Mesendoderm (in vitro differentiated cells): ENCODE measurements at regions not wholly inside any gene's neighbourhood (a gene's known extent, or its start where the extent isn't known, plus 50 kb on each side); places are given as distances from the start of the nearest gene placed in this dataset.

Source experiments
- DNase-seq: peaks from one replicate; pipeline ENCODE4 v3.0.0; 2013
- H2AK5ac ChIP-seq: 2 replicates; pipeline ENCODE4 v1.6.1; 2013; ENCODE audit warnings: low read length, inconsistent platforms
- H2BK120ac ChIP-seq: 2 replicates; pipeline ENCODE4 v1.6.1; 2013; ENCODE audit warnings: low read depth, mild to moderate bottlenecking, low read length, moderate library complexity, mixed read lengths
- H2BK15ac ChIP-seq: replicated peaks from 2 replicates; pipeline ENCODE4 v1.6.1; 2013; ENCODE audit warnings: low read depth, mild to moderate bottlenecking, moderate library complexity
- H2BK5ac ChIP-seq: 2 replicates; pipeline ENCODE4 v1.6.1; 2013; ENCODE audit warnings: low read length, inconsistent platforms
- H3K18ac ChIP-seq: 2 replicates; pipeline ENCODE4 v1.6.1; 2013; ENCODE audit warnings: mild to moderate bottlenecking, low read length, mixed read lengths
- H3K23ac ChIP-seq: one replicate; pipeline ENCODE4 v1.6.1; 2013; ENCODE audit warnings: low read length
- H3K27ac ChIP-seq: 2 replicates; pipeline ENCODE4 v1.5.1; 2013; ENCODE audit warnings: low read depth, mild to moderate bottlenecking, inconsistent platforms, low read length, moderate library complexity
- H3K27me3 ChIP-seq: 2 replicates; pipeline ENCODE4 v1.6.1; 2013; ENCODE audit warnings: low read length, control low read depth, mild to moderate bottlenecking, inconsistent platforms; ENCODE audit not compliant: insufficient read depth, poor library complexity
- H3K36me3 ChIP-seq: 2 replicates; pipeline ENCODE4 v1.6.1; 2013; ENCODE audit warnings: low read length, inconsistent platforms; ENCODE audit not compliant: control insufficient read depth, insufficient read depth
- H3K4ac ChIP-seq: one replicate; pipeline ENCODE4 v1.6.1; 2013; ENCODE audit warnings: low read depth, mild to moderate bottlenecking, low read length, moderate library complexity
- H3K4me1 ChIP-seq: 2 replicates; pipeline ENCODE4 v1.6.1; 2013; ENCODE audit warnings: low read depth, low read length, inconsistent platforms; ENCODE audit not compliant: control insufficient read depth
- H3K4me2 ChIP-seq: 2 replicates; pipeline ENCODE4 v1.6.1; 2013; ENCODE audit warnings: low read length
- H3K4me3 ChIP-seq: 2 replicates; pipeline ENCODE4 v1.5.1; 2013; ENCODE audit warnings: mild to moderate bottlenecking, low read length
- H3K56ac ChIP-seq: one replicate; pipeline ENCODE4 v1.6.1; 2013; ENCODE audit warnings: low read length
- H3K79me1 ChIP-seq: 2 replicates; pipeline ENCODE4 v1.6.1; 2013; ENCODE audit warnings: low read length, inconsistent platforms
- H3K79me2 ChIP-seq: 2 replicates; pipeline ENCODE4 v1.6.1; 2013; ENCODE audit warnings: mild to moderate bottlenecking, low read length; ENCODE audit not compliant: control insufficient read depth, insufficient read depth
- H3K9ac ChIP-seq: 2 replicates; pipeline ENCODE4 v1.6.1; 2013; ENCODE audit warnings: low read length, inconsistent platforms
- H4K5ac ChIP-seq: one replicate; pipeline ENCODE4 v1.6.1; 2013; ENCODE audit warnings: low read length
- H4K8ac ChIP-seq: one replicate; pipeline ENCODE4 v1.6.1; 2013; ENCODE audit warnings: low read depth, mild to moderate bottlenecking, control low read depth, low read length, moderate library complexity
- WGBS: extraction: QIAGEN DNeasy Blood & Tissue Kit; methylation state at CpG from one replicate; pipeline ENCODE4 v1.1.7; 2013; ENCODE audit warnings: low lambda C conversion rate, missing lambda C conversion rate; ENCODE audit not compliant: insufficient coverage; ENCODE audit errors: extremely low coverage; 5-methylcytosine and 5-hydroxymethylcytosine counted together

DNA sequence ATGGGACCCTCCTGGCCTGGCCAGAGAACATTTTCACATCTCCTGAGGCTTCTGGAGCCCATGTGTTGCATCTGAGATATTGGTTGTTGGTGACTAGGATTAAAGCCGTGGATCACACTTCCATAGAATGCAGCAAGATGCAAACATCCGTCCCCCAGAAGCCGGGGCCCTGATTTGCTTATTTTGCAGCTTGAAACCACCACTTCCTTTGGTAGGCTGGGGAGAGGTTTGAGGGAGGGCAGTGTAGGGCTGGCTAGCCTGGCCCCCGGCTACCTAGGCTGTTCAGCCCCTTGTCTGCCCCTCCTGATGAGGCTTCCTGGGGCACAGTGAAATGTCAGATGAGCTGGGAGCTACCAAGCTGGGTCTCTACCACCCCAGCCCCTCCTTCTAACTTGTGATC is 209.7 kb upstream of the PWP1 start:
- Histone ChIP-seq H3K4ac (no peak overlapping the region), H3K27me3 (no peaks in the 10 kb centered on the region), H2BK15ac (no peak overlapping the region), H3K4me1 (no peaks in the 10 kb centered on the region), H3K4me3 (no peak overlapping the region), H2BK5ac (no peak overlapping the region), H3K27ac (no peak overlapping the region), H3K79me2 (no peaks in the 10 kb centered on the region), H3K79me1 (no peaks in the 10 kb centered on the region), H4K5ac (no peak overlapping the region), H2AK5ac (no peak overlapping the region), H3K4me2 (no peak overlapping the region), H3K18ac (no peak overlapping the region), H2BK120ac (no peak overlapping the region), H3K9ac (no peak overlapping the region), H3K23ac (no peak overlapping the region), H3K56ac (no peak overlapping the region), H4K8ac (no peak overlapping the region), H3K36me3 (no peaks in the 10 kb centered on the region)
- no peak for DNase-seq
- no CpG with 5 or more reads among the region's 4 CpGs for WGBS

DNA sequence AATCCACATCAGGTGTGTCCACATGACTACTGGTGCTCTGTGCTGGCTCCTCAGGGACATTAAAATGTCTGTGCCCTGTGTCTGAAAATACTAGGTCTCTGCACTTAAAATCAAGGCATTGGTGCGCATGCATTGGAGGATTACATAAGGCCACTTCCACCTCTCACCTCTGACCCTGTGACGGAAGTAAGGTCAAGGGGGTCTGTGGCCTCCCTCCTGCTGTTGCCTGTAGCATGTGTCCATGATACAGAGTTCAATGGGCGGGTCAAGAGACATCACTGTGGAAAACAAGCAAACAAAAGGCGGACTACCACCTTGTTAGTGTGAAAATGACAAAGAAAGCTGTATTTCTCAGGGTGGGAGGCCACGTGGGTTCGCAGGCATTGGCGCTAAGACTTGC is 208.6 kb upstream of the PWP1 start:
- Histone ChIP-seq H2BK120ac (no peak overlapping the region), H3K4ac (no peak overlapping the region), H2BK5ac (no peak overlapping the region), H3K4me3 (no peak overlapping the region), H3K4me2 (no peak overlapping the region), H2AK5ac (no peak overlapping the region), H3K27me3 (no peaks in the 10 kb centered on the region), H4K5ac (no peak overlapping the region), H4K8ac (no peak overlapping the region), H3K4me1 (no peaks in the 10 kb centered on the region), H3K79me2 (no peaks in the 10 kb centered on the region), H3K23ac (no peak overlapping the region), H2BK15ac (no peak overlapping the region), H3K56ac (no peak overlapping the region), H3K27ac (no peak overlapping the region), H3K9ac (no peak overlapping the region), H3K36me3 (no peaks in the 10 kb centered on the region), H3K79me1 (no peaks in the 10 kb centered on the region), H3K18ac (no peak overlapping the region)
- no peak for DNase-seq
- WGBS = no CpG with 5 or more reads among the region's 7 CpGs

DNA sequence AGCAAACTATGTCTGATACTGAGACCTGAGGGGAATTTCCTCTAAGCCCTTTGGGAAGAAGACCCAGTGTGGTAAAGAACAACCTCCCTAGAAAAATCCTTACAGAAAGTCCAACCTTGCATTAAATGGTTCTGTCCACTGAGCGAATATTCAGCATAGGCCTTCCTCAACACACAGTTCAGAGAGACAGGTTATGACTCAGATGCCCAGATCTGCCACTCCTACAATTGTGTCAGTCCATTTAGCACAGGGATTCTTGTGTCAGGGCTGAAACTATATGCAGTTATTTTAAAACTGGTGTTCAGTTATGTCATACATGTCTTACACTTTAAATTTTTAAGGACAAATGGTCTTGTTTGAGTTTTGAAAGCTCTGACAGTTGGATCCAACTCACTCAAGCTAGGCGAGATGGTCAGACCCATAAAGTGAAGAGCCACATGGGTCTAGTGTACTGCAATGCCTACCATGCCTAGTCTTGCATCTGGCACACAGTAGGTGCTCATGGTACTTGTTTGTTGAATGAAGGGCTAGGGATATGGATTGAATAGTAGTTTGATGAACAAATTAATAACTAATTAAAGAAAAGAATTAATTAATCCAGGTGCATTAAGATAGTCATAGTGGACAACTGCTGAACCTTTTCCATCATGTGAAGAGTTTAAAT is 207.5 kb upstream of the PWP1 start:
- Histone ChIP-seq H3K36me3 (no peaks in the 10 kb centered on the region), H3K4me3 (no peak overlapping the region), H3K23ac (no peak overlapping the region), H2BK5ac (no peak overlapping the region), H3K27me3 (no peaks in the 10 kb centered on the region), H3K4ac (no peak overlapping the region), H3K4me2 (no peak overlapping the region), H3K9ac (no peak overlapping the region), H3K79me1 (no peaks in the 10 kb centered on the region), H4K5ac (no peak overlapping the region), H2AK5ac (no peak overlapping the region), H2BK120ac (no peak overlapping the region), H3K4me1 (no peaks in the 10 kb centered on the region), H3K27ac (no peak overlapping the region), H3K18ac (no peak overlapping the region), H3K79me2 (no peaks in the 10 kb centered on the region), H3K56ac (no peak overlapping the region), H2BK15ac (no peak overlapping the region), H4K8ac (no peak overlapping the region)
- no CpG with 5 or more reads among the region's 2 CpGs for WGBS
- no peak for DNase-seq

DNA sequence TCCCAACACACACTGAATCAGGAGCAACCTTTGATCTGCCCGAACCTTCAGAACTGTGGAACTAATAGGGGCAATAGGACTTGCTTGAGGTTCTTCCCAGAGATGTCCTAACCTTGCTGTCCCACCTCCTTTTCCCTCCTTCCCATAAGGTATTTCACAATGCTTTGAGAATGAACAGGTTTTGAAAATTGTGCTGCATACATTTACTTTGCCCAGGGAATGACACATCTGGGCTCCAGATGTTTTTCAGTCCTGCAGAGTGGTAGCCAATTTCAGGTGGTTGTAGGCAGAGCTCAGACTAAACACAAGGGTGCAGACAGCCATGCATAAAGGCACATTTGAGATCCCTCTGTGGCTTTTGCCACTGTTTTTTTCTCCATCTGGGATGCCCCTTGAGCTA is 206.7 kb upstream of the PWP1 start:
- H3K4ac ChIP-seq = no peak overlapping the region
- DNase-seq = no peak
- no peak overlapping the region for H4K8ac ChIP-seq

DNA sequence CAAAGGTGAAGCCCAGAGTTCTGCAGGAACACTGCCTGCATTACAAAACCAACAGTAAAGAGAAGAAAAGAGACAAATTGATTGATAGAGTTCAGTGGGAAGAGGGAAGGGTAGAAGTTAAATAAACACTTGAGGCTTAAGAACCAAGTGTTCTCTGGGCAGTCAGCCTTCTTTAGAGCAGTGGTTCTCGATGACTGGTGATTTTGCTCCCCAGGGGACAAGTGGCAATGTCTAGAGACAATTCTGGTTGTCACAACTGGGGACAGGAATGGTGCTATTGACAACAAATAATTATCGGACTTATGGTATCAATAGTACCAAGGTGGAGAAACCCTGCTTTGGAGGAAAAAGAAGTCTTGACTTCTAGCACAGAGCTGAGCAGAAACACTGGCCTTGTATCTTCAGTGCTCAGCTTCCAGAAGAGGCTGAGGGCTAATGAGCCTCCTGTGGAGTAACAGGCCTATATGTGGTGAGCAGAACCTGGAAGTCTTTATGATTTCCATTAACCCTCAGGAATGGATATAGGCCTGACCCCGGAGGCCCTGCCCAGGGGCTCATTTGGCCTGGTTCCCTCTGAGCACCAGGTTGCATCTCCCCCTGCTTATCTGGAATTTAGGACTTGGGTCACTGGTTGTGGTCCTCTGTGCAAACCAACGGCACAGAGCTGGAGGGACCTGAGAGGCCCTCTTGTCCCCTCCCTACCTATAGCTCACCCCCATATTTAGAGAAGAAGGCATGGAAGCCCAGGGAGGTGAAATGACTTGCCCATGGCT is 204.6 kb upstream of the PWP1 start:
- Histone ChIP-seq H3K9ac (no peak overlapping the region), H3K27me3 (no peaks in the 10 kb centered on the region), H2AK5ac (no peak overlapping the region), H3K4me3 (no peak overlapping the region), H3K27ac (no peak overlapping the region), H4K8ac (no peak overlapping the region), H3K4me1 (no peaks in the 10 kb centered on the region), H2BK120ac (no peak overlapping the region), H4K5ac (no peak overlapping the region), H2BK5ac (no peak overlapping the region), H3K79me2 (no peaks in the 10 kb centered on the region), H3K56ac (no peak overlapping the region), H3K4me2 (no peak overlapping the region), H3K79me1 (no peaks in the 10 kb centered on the region), H3K36me3 (no peaks in the 10 kb centered on the region), H2BK15ac (no peak overlapping the region), H3K18ac (no peak overlapping the region), H3K23ac (no peak overlapping the region), H3K4ac (no peak overlapping the region)
- WGBS = no CpG with 5 or more reads among the region's 4 CpGs
- DNase-seq = no peak

More for the DNA sequence above, 206.7 kb upstream of the PWP1 start:
- Histone ChIP-seq H2BK5ac (no peak overlapping the region), H4K5ac (no peak overlapping the region), H3K4me3 (no peak overlapping the region), H3K23ac (no peak overlapping the region), H3K27me3 (no peaks in the 10 kb centered on the region), H3K27ac (no peak overlapping the region), H3K56ac (no peak overlapping the region), H3K79me1 (no peaks in the 10 kb centered on the region), H3K4me2 (no peak overlapping the region), H3K36me3 (no peaks in the 10 kb centered on the region), H3K18ac (no peak overlapping the region), H3K79me2 (no peaks in the 10 kb centered on the region), H2BK15ac (no peak overlapping the region), H3K4me1 (no peaks in the 10 kb centered on the region), H2AK5ac (no peak overlapping the region), H3K9ac (no peak overlapping the region), H2BK120ac (no peak overlapping the region)
- WGBS = no CpG with 5 or more reads among the region's 1 CpG
